AG04449 (cell line): ENCODE measurements at regions not wholly inside any gene's neighbourhood (a gene's known extent, or its start where the extent isn't known, plus 50 kb on each side); places are given as distances from the start of the nearest gene placed in this dataset.

Source experiments
- CTCF ChIA-PET: fragments of 350-600 bp; formaldehyde crosslinking; extraction: SDS; loops from one replicate; lab custom pipeline; 2021; ENCODE audit warnings: antibody characterized with exemption; lab: Yijun Ruan, JAX
- POLR2A ChIA-PET: fragments of 400-600, 350-600 bp; formaldehyde crosslinking; extraction: SDS; loops from one replicate; lab custom pipeline; 2020; ENCODE audit warnings: antibody characterized with exemption, inconsistent platforms; lab: Yijun Ruan, JAX
- DNase-seq: peaks from one replicate; pipeline ENCODE4 v3.0.0-alpha.2; 2010; ENCODE audit warnings: low read depth, low spot score
- H3K4me3 ChIP-seq: 2 replicates; pipeline ENCODE4 v1.5.1; 2011; ENCODE audit warnings: low read depth, mild to moderate bottlenecking, control low read depth, low read length
- CTCF ChIP-seq: IDR thresholded peaks from one replicate; pipeline ENCODE4 v1.5.1; 2011; ENCODE audit warnings: mild to moderate bottlenecking, moderate library complexity, low read length, control low read depth, inconsistent platforms; ENCODE audit not compliant: insufficient read depth; ENCODE audit errors: missing control alignments

GRCh38 chr11:115931548-115932083 is 427.4 kb upstream of the CADM1 start:
- TF ChIP-seq CTCF, result no peak
- CTCF ChIA-PET, result no interaction called here
- no peak overlapping the region for H3K4me3 ChIP-seq
- POLR2A ChIA-PET, result no interaction called here
- DNase-seq, result no peak

GRCh38 chr11:115930886-115931547 is 426.8 kb upstream of the CADM1 start:
- ChIA-PET CTCF (no interaction called here), POLR2A (no interaction called here)
- no peak for DNase-seq
- no peak overlapping the region for H3K4me3 ChIP-seq
- TF ChIP-seq CTCF, result no peak

- ChIA-PET POLR2A (no interaction called here), CTCF (no interaction called here)
- no peak for DNase-seq
- no peak overlapping the region for H3K4me3 ChIP-seq
- TF ChIP-seq CTCF, result no peak
These were observed 426.1 kb upstream of the CADM1 start for GRCh38 chr11:115930291-115930690.

GRCh38 chr11:115929618-115930129 is 425.5 kb upstream of the CADM1 start:
- POLR2A ChIA-PET, result no interaction called here
- DNase-seq, result no peak
- no peak for TF ChIP-seq CTCF
- CTCF ChIA-PET, result no interaction called here
- H3K4me3 ChIP-seq, result no peak overlapping the region

GRCh38 chr11:115928811-115929210 is 424.6 kb upstream of the CADM1 start:
- DNase-seq, result no peak
- POLR2A ChIA-PET, result no interaction called here
- H3K4me3 ChIP-seq, result no peak overlapping the region
- no peak for TF ChIP-seq CTCF
- CTCF ChIA-PET, result no interaction called here

GRCh38 chr11:115927823-115928329 is 423.7 kb upstream of the CADM1 start:
- no peak for TF ChIP-seq CTCF
- DNase-seq, result no peak
- ChIA-PET POLR2A (no interaction called here), CTCF (no interaction called here)
- no peak overlapping the region for H3K4me3 ChIP-seq
